Upper lobe of left lung (tissue), 6 donors: ENCODE measurements at regions not wholly inside any gene's neighbourhood (a gene's known extent, or its start where the extent isn't known, plus 50 kb on each side); places are given as distances from the start of the nearest gene placed in this dataset.

ENCODE experiments used
- ATAC-seq, 2 donors: fragments of 200-7000 bp; cut with Tn5 transposase; one replicate each; pipeline ENCODE4 v1.9.1; 2022; ENCODE audit warnings: mild to moderate bottlenecking in 2 of 2, moderate library complexity in 2 of 2; ENCODE audit not compliant: low FRiP score in 2 of 2
- DNase-seq, 2 donors: peaks; one replicate each; pipeline ENCODE4 v3.0.0-alpha.2; 2019 to 2020
- H3K27ac ChIP-seq, 4 donors: fragments of 200-600 bp; sonication (generic); one replicate each; pipeline ENCODE4 v1.5.1; 2016 to 2019
- H3K27me3 ChIP-seq, 4 donors: fragments of 200-600 bp; sonication (generic); one replicate each; pipeline ENCODE4 v1.5.1; 2017 to 2019
- H3K36me3 ChIP-seq, 4 donors: fragments of 200-600 bp; sonication (generic); one replicate each; pipeline ENCODE4 v1.5.1; 2016 to 2019
- H3K4me1 ChIP-seq, 4 donors: fragments of 200-600 bp; sonication (generic); one replicate each; pipeline ENCODE4 v1.5.1; 2018 to 2019
- H3K4me3 ChIP-seq, 4 donors: fragments of 200-600 bp; sonication (generic); one replicate each; pipeline ENCODE4 v1.5.1; 2017 to 2019; ENCODE audit warnings: mild to moderate bottlenecking in 2 of 4, moderate library complexity in 1 of 4
- H3K9me3 ChIP-seq, 4 donors: fragments of 200-600 bp; sonication (generic); one replicate each; pipeline ENCODE4 v1.5.1; 2018 to 2019
- EP300 ChIP-seq, 4 donors: sonication (generic); formaldehyde crosslinking; IDR thresholded peaks; one replicate each; pipeline ENCODE4 v1.5.1; 2017; ENCODE audit warnings: antibody characterized with exemption in 4 of 4, control low read depth in 2 of 4
- POLR2A ChIP-seq, 4 donors: fragments of 450-650 bp; IDR thresholded peaks; one replicate each; pipeline ENCODE4 v1.5.1; 2016 to 2017; ENCODE audit warnings: antibody characterized with exemption in 4 of 4, mild to moderate bottlenecking in 2 of 4
- POLR2AphosphoS5 ChIP-seq, 2 donors: sonication (generic); formaldehyde crosslinking; IDR thresholded peaks; one replicate each; pipeline ENCODE4 v1.5.1; 2017; ENCODE audit warnings: antibody characterized with exemption in 2 of 2
- WGBS, 2 donors: methylation state at CpG; one replicate each; pipeline ENCODE4 v1.1.5; 2017 to 2018; 5-methylcytosine and 5-hydroxymethylcytosine counted together
- TF ChIP-seq, protein P1 (sequence below), 6 experiments: fragments of 450-650 bp in 4 of 6; fragments of 200-600 bp in 2 of 6; sonication (generic) in 2 of 6; IDR thresholded peaks; one replicate each; pipeline ENCODE4 v1.5.1; 2016 to 2019; ENCODE audit warnings: antibody characterized with exemption in 6 of 6
- donor health status: DM: no; HTN: no; CAD: no; lungs with moderate emphysema.
- donor health status: DM: no; HTN: yes; CAD: no; lungs with severe emphysema.

DNA sequence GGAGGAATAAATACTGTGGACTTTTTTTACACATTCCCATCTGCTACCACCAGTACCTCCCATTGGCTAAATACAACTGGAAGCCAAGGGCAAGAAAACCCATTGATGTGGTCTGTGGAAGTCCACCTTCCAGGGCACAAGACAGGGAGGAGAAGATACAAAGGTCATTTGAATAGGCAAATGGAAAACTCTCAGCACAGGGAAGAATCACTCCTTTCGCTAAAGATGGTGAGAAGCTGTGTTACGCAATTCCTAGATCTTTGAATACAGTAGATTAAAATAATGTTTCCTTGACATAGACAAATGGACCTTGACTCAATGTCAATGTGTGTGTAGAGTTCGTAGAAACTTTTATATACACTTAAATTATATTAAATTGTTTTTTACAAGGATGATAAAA, 70.9 kb upstream of the ERBB4 start:
- no peak for ATAC-seq
- H3K9me3 ChIP-seq, result no peaks in the 10 kb centered on the region
- no peak for TF ChIP-seq POLR2A (IDR thresholded peaks at IDR 0.05)
- TF ChIP-seq, protein P1, sequence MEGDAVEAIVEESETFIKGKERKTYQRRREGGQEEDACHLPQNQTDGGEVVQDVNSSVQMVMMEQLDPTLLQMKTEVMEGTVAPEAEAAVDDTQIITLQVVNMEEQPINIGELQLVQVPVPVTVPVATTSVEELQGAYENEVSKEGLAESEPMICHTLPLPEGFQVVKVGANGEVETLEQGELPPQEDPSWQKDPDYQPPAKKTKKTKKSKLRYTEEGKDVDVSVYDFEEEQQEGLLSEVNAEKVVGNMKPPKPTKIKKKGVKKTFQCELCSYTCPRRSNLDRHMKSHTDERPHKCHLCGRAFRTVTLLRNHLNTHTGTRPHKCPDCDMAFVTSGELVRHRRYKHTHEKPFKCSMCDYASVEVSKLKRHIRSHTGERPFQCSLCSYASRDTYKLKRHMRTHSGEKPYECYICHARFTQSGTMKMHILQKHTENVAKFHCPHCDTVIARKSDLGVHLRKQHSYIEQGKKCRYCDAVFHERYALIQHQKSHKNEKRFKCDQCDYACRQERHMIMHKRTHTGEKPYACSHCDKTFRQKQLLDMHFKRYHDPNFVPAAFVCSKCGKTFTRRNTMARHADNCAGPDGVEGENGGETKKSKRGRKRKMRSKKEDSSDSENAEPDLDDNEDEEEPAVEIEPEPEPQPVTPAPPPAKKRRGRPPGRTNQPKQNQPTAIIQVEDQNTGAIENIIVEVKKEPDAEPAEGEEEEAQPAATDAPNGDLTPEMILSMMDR (IDR thresholded peaks at IDR 0.05), result no peak
- TF ChIP-seq POLR2AphosphoS5 (IDR thresholded peaks at IDR 0.05), result no peak
- no peak for TF ChIP-seq EP300 (IDR thresholded peaks at IDR 0.05)
- 80 to 85% methylated on average over 3 of the region's 3 CpGs for WGBS, 2 donors
- no peak overlapping the region for H3K27ac ChIP-seq
- no peaks in the 10 kb centered on the region for H3K27me3 ChIP-seq
- no peak for DNase-seq
- no peak overlapping the region for H3K4me3 ChIP-seq
- no peaks in the 10 kb centered on the region for H3K4me1 ChIP-seq
- no peaks in the 10 kb centered on the region for H3K36me3 ChIP-seq

DNA sequence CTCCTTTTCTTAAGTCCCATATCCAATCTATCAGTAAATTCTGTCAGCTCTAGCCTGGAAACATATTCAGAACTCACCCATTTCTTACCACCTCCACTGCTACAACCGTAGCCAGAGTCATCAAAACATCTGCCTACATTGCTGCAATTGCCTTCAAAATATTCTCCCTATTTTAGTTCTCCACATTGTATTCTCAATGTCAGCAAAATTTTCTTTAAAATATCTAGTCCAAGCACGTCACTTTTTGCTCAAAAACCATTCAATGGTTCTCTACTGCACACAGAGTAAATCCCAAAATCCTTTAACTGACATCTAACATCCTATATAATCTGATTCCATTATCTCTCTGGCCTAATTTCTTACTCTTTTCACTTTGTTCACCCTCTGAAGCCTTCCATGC, 68.5 kb upstream of the ERBB4 start:
- Histone ChIP-seq H3K36me3 (no peaks in the 10 kb centered on the region), H3K27me3 (no peaks in the 10 kb centered on the region), H3K27ac (no peak overlapping the region), H3K4me1 (no peaks in the 10 kb centered on the region), H3K9me3 (no peaks in the 10 kb centered on the region), H3K4me3 (no peak overlapping the region)
- TF ChIP-seq, protein P1 (IDR thresholded peaks at IDR 0.05), result no peak
- TF ChIP-seq POLR2A (IDR thresholded peaks at IDR 0.05) (no peak), EP300 (IDR thresholded peaks at IDR 0.05) (no peak), POLR2AphosphoS5 (IDR thresholded peaks at IDR 0.05) (no peak)
- 63 to 69% methylated on average over 2 of the region's 2 CpGs for WGBS, 2 donors
- ATAC-seq, result no peak
- no peak for DNase-seq

DNA sequence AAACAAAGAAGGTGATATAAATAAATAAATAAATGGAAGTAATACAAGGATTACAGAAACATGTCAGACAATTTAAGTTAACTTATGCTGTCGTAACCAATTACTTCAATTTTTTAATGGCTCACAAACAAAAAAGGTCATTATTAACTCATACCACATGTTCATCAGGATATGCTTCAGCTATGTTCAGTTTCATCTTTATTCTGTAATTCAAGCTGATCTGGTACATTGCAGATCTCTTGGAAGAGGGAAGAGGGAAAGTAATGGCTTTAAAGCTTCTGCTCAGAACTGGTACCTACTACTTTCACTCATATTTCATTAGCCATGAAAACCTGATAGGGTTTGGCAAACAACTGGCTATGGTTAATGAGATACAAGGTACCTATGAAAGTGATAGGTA, 67.6 kb upstream of the ERBB4 start:
- Histone ChIP-seq H3K4me3 (no peak overlapping the region), H3K4me1 (no peaks in the 10 kb centered on the region), H3K36me3 (no peaks in the 10 kb centered on the region), H3K27me3 (no peaks in the 10 kb centered on the region), H3K9me3 (no peaks in the 10 kb centered on the region), H3K27ac (no peak overlapping the region)
- WGBS, 2 donors, result 87% methylated on average over 1 of the region's 1 CpG
- ATAC-seq (no peak), DNase-seq (no peak)
- TF ChIP-seq POLR2A (IDR thresholded peaks at IDR 0.05) (no peak), POLR2AphosphoS5 (IDR thresholded peaks at IDR 0.05) (no peak), EP300 (IDR thresholded peaks at IDR 0.05) (no peak)
- TF ChIP-seq, protein P1 (IDR thresholded peaks at IDR 0.05), result no peak

DNA sequence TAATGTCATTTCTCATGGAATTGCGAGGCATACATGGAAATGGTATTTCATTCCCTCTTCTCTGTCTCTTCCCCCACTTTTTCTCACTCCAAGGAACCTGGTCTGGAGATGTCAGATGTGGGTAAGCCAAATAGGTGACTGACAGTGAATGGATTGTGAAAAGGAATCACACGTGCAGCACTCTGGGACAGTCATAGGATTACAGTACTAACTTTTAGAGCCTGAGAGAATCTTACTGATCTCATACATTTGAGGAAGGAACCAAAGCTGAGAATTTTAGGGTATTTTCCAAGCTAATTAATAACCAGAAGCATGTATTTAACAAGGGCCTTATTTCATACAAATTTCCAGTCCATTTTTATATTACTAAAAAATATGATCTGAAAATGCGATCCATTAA, 58.1 kb upstream of the ERBB4 start:
- TF ChIP-seq POLR2A (IDR thresholded peaks at IDR 0.05) (no peak), POLR2AphosphoS5 (IDR thresholded peaks at IDR 0.05) (no peak), EP300 (IDR thresholded peaks at IDR 0.05) (no peak)
- TF ChIP-seq, protein P1 (IDR thresholded peaks at IDR 0.05), result no peak
- Histone ChIP-seq H3K9me3 (no peaks in the 10 kb centered on the region), H3K36me3 (no peaks in the 10 kb centered on the region), H3K4me3 (no peak overlapping the region), H3K4me1 (no peaks in the 10 kb centered on the region), H3K27me3 (no peaks in the 10 kb centered on the region), H3K27ac (no peak overlapping the region)
- no peak for ATAC-seq
- DNase-seq, result no peak
- 78 to 84% methylated on average over 3 of the region's 3 CpGs for WGBS, 2 donors

DNA sequence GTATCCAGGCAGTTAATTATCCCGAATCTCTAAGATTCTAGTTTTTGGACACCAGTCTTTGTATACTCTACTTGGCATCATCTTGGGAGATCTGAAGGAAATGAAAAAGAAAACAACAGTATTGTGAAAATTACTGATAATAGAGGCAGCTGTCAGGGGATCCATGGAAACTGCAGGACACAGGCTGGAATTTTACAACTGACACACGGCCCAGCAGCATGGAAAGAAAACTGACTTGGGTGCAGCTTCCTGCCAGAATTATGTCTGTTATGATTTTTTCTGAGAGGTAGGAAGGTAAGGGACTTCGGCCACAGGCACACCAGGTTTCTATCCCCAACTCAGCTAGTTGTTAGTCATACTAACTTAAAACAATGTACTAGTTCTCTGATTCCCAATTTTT, 57.7 kb upstream of the ERBB4 start:
- Histone ChIP-seq H3K4me3 (no peak overlapping the region), H3K27me3 (no peaks in the 10 kb centered on the region), H3K4me1 (no peaks in the 10 kb centered on the region), H3K9me3 (no peaks in the 10 kb centered on the region), H3K27ac (no peak overlapping the region), H3K36me3 (no peaks in the 10 kb centered on the region)
- TF ChIP-seq, protein P1 (IDR thresholded peaks at IDR 0.05), result no peak
- no peak for TF ChIP-seq EP300 (IDR thresholded peaks at IDR 0.05)
- TF ChIP-seq POLR2A (IDR thresholded peaks at IDR 0.05), result no peak
- no peak for TF ChIP-seq POLR2AphosphoS5 (IDR thresholded peaks at IDR 0.05)
- DNase-seq (no peak), ATAC-seq (no peak)
- 53 to 55% methylated on average over 3 of the region's 3 CpGs for WGBS, 2 donors
